PFSK-1 (cell line): ENCODE measurements at regions not wholly inside any gene's neighbourhood (a gene's known extent, or its start where the extent isn't known, plus 50 kb on each side); places are given as distances from the start of the nearest gene placed in this dataset.

Source experiments
- FOXP2 ChIP-seq: optimal IDR thresholded peaks from 2 replicates; pipeline ENCODE3; 2011; ENCODE audit warnings: borderline replicate concordance, control low read depth, inconsistent platforms; ENCODE audit not compliant: insufficient read depth; ENCODE audit errors: extremely low read length, extremely low read depth
- POLR2AphosphoS5 ChIP-seq: IDR thresholded peaks from 2 replicates; pipeline ENCODE4 v1.6.1; 2012; ENCODE audit warnings: low read depth, mild to moderate bottlenecking, control low read depth, low read length, moderate library complexity
- SIN3A ChIP-seq: IDR thresholded peaks from 2 replicates; pipeline ENCODE4 v1.6.1; 2012; ENCODE audit warnings: mild to moderate bottlenecking, low read length, moderate library complexity, borderline replicate concordance; ENCODE audit not compliant: insufficient read depth
- TAF1 ChIP-seq: IDR thresholded peaks from 2 replicates; pipeline ENCODE4 v1.6.1; 2012; ENCODE audit warnings: low read length, control low read depth, borderline replicate concordance; ENCODE audit not compliant: insufficient read depth
- TF ChIP-seq, protein P1 (sequence below), 2 experiments: IDR thresholded peaks; 2 replicates each; pipeline versions ENCODE4 v1.6.1 to v1.8.0; 2011 to 2012; ENCODE audit warnings: low read depth in 2 of 2, low read length in 2 of 2, control low read depth in 1 of 2, inconsistent platforms in 1 of 2, mild to moderate bottlenecking in 1 of 2, moderate library complexity in 1 of 2; ENCODE audit not compliant: insufficient read depth in 1 of 2

DNA sequence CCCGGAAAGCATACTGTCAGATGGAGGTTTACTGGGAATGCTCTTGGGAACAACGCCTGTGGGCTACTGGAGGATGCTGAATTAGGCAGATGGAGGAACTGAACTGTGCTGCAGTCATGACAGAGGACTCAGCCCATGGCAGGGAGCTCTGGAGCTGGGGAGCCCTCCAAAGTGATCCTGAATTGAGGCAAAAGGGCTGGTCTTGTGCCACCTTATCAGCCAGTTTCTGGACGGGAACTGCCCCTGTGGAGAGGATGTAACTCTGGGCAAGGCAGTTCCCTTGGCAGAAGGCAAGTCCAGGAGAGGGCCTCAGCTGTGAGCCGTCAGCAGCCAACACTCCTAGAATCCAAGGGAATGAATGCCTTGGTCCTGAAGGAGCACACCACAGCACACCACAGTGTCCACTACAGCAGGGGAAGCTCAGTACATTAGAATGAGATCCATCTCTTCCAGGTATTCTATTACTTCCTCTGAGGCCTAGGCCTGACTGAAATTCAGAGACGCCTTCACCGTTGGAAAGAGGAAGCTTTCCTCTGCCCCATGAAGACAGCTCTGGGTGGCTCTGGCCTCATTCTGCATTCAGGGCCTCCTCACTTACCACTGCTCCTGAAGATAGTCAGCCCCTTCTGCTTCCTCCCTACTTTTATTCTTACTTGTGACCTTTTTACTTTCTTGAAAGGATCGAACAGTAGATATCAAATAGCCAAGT is 139.6 kb upstream of the GPR26 start:
- TF ChIP-seq SIN3A = no peak
- TF ChIP-seq, protein P1, sequence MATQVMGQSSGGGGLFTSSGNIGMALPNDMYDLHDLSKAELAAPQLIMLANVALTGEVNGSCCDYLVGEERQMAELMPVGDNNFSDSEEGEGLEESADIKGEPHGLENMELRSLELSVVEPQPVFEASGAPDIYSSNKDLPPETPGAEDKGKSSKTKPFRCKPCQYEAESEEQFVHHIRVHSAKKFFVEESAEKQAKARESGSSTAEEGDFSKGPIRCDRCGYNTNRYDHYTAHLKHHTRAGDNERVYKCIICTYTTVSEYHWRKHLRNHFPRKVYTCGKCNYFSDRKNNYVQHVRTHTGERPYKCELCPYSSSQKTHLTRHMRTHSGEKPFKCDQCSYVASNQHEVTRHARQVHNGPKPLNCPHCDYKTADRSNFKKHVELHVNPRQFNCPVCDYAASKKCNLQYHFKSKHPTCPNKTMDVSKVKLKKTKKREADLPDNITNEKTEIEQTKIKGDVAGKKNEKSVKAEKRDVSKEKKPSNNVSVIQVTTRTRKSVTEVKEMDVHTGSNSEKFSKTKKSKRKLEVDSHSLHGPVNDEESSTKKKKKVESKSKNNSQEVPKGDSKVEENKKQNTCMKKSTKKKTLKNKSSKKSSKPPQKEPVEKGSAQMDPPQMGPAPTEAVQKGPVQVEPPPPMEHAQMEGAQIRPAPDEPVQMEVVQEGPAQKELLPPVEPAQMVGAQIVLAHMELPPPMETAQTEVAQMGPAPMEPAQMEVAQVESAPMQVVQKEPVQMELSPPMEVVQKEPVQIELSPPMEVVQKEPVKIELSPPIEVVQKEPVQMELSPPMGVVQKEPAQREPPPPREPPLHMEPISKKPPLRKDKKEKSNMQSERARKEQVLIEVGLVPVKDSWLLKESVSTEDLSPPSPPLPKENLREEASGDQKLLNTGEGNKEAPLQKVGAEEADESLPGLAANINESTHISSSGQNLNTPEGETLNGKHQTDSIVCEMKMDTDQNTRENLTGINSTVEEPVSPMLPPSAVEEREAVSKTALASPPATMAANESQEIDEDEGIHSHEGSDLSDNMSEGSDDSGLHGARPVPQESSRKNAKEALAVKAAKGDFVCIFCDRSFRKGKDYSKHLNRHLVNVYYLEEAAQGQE (IDR thresholded peaks at IDR 0.05; ENCODE audit: insufficient read depth in 1 of 2, low read depth in 2 of 2, low read length in 2 of 2) = no peak
- TF ChIP-seq POLR2AphosphoS5 = no peak
- TF ChIP-seq TAF1 = no peak
- TF ChIP-seq FOXP2 = no peak
